Colonic mucosa (tissue), 4 donors: ENCODE measurements at regions not wholly inside any gene's neighbourhood (a gene's known extent, or its start where the extent isn't known, plus 50 kb on each side); places are given as distances from the start of the nearest gene placed in this dataset.
A peak's percentile ranks its signal among the peaks of the same experiment; 100 is the strongest.

Experiments used
- DNase-seq: peaks from one replicate; pipeline ENCODE4 v3.0.0-alpha.2; 2020
- H3K27ac ChIP-seq: fragments of 200-600 bp; one replicate; pipeline ENCODE4 v1.8.0; 2021
- H3K27me3 ChIP-seq: fragments of 200-600 bp; one replicate; pipeline ENCODE4 v1.8.0; 2021
- H3K36me3 ChIP-seq: fragments of 200-600 bp; one replicate; pipeline ENCODE4 v1.8.0; 2021
- H3K4me1 ChIP-seq: fragments of 200-600 bp; one replicate; pipeline ENCODE4 v1.8.0; 2021; ENCODE audit warnings: mild to moderate bottlenecking
- H3K4me3 ChIP-seq: fragments of 200-600 bp; one replicate; pipeline ENCODE4 v1.8.0; 2021
- H3K9ac ChIP-seq, 2 donors: one replicate each; pipeline ENCODE4 v1.7.0; 2013; ENCODE audit warnings: control low read depth in 2 of 2, low read depth in 2 of 2, low read length in 2 of 2
- H3K9me3 ChIP-seq: fragments of 200-600 bp; one replicate; pipeline ENCODE4 v1.8.0; 2021
- intact Hi-C: fragments of 100-400 bp; cut with DNase I; formaldehyde crosslinking; loops from one replicate; pipeline ENCODE4 v1.14.1; 2022
- TF ChIP-seq, protein P1 (sequence below): fragments of 200-600 bp; IDR thresholded peaks from one replicate; pipeline ENCODE4 v1.8.0; 2022; ENCODE audit warnings: antibody characterized with exemption, mild to moderate bottlenecking
- donor health status: healthy.
- donor health status: DM: no; HTN: no; CAD: no.
- donor health status: DM: no; HTN: no; CAD: no.

DNA sequence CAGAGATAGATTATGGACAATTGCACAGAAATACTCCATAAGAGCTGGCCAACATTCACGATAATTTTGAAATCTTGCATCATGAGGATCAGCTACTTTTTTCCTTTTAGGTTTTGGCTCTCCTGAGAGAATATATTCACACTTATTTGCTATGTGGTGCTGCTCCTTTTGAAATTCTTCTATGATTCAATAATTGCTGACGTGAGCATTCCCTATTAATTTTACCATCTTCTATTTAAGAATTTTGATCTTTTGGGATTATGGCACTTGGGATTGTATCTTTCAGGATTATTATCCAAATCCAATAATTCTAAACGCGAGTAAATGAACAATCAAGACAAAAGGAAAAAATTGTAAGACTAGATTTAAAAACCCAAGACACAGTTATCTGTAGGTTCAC lies 358.8 kb downstream of the ELAVL2 start:
- Histone ChIP-seq H3K9me3 (no peaks in the 10 kb centered on the region), H3K27ac (no peak overlapping the region), H3K4me1 (no peaks in the 10 kb centered on the region), H3K9ac (no peak overlapping the region), H3K4me3 (no peak overlapping the region), H3K36me3 (no peaks in the 10 kb centered on the region), H3K27me3 (no peaks in the 10 kb centered on the region)
- DNase-seq, result no peak
- TF ChIP-seq, protein P1, sequence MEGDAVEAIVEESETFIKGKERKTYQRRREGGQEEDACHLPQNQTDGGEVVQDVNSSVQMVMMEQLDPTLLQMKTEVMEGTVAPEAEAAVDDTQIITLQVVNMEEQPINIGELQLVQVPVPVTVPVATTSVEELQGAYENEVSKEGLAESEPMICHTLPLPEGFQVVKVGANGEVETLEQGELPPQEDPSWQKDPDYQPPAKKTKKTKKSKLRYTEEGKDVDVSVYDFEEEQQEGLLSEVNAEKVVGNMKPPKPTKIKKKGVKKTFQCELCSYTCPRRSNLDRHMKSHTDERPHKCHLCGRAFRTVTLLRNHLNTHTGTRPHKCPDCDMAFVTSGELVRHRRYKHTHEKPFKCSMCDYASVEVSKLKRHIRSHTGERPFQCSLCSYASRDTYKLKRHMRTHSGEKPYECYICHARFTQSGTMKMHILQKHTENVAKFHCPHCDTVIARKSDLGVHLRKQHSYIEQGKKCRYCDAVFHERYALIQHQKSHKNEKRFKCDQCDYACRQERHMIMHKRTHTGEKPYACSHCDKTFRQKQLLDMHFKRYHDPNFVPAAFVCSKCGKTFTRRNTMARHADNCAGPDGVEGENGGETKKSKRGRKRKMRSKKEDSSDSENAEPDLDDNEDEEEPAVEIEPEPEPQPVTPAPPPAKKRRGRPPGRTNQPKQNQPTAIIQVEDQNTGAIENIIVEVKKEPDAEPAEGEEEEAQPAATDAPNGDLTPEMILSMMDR, result no peak
- intact Hi-C loops, result no loop called here

DNA sequence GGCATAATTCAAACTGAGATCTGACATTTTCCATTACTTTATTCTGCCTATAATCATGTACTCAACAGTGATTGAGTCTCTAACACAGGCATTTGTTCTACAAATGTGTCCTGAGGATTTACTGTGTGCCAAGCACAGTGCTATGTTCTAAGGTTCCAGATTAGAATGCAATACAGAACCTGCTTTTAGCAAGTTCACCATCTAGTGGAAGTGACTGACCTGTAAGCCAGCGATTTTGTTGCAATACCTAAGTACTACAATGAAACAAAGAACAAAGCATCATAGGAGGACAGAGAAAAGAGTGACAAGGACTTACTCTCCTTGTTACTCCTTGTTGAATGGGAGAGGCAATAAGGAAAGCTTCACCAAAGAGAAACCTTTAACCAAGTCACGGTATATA lies 348.1 kb downstream of the ELAVL2 start:
- TF ChIP-seq, protein P1, result no peak
- Histone ChIP-seq H3K9me3 (no peaks in the 10 kb centered on the region), H3K27me3 (no peaks in the 10 kb centered on the region), H3K36me3 (no peaks in the 10 kb centered on the region), H3K9ac (no peak overlapping the region), H3K27ac (no peak overlapping the region), H3K4me1 (no peaks in the 10 kb centered on the region), H3K4me3 (no peak overlapping the region)
- intact Hi-C loops, result no loop called here
- no peak for DNase-seq

DNA sequence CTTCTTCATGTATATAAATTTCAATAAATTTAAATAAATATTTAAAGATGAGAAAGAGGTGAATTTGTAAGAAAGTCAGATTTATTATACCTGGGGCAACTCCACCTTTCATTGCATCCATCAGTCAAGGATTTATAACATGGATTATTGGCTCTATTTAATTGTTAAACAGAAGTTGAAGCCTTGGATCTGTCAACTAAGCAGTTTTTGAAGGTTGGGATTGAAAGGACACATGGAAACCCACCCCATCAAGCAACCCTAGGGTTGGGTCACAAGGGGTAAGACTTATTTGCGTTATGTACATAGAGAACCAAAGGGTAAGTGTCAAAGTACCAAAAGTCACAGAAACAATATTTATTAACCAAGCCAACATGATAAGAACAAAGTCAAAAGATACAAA lies 342.5 kb downstream of the ELAVL2 start:
- intact Hi-C loops, result no loop called here
- H3K36me3 ChIP-seq, result no peaks in the 10 kb centered on the region
- H3K4me3 ChIP-seq, result no peak overlapping the region
- no peaks in the 10 kb centered on the region for H3K4me1 ChIP-seq
- TF ChIP-seq, protein P1, result no peak
- no peak for DNase-seq
- no peaks in the 10 kb centered on the region for H3K9me3 ChIP-seq
- H3K9ac ChIP-seq, result no peak overlapping the region
- no peak overlapping the region for H3K27ac ChIP-seq
- H3K27me3 ChIP-seq, result no peaks in the 10 kb centered on the region

DNA sequence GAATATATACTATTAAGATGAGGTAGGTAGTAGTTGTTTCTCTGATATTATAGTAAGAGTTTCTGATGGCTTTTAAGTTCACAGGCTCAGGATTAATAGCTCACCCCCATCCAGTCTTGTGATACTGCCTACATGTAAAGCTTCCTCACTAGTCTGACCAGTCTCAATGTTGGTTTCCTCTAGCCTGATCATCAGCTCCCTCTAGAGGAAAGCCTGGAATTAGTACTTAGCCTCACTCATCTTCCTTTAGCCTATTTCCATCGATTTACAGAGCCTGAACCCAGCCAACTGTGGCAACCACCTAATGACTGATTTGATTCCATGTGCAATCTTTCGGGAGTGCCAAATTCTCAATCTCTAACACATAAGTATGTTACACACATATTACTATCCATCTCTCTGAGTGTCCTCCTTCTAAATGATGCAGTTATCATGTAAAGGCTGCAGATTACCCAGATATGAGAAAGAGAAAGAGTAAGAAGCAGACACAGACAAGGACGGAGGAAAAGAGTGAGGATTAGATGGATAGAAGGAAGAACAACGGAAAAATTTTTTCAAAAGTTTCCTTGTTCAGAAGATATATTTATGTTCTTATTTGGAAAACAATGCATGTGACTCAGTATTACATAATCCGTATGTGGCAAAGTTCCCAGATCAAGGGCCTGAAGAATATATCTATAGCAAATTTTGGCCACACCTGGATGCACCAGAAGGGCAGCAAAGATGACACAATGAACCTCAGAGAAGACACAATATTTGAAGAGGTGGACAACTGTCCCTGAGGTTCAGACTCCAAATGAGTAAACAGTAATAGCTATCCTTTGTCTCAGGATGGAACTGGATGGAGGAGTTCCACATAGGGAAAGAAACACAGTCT lies 333.7 kb downstream of the ELAVL2 start:
- DNase-seq, result peak; percentile 17
- intact Hi-C loops, result loop anchor here (5.0 kb wide), 1 partner anchor 370 kb away; no protein-coding TSS in a partner anchor

DNA sequence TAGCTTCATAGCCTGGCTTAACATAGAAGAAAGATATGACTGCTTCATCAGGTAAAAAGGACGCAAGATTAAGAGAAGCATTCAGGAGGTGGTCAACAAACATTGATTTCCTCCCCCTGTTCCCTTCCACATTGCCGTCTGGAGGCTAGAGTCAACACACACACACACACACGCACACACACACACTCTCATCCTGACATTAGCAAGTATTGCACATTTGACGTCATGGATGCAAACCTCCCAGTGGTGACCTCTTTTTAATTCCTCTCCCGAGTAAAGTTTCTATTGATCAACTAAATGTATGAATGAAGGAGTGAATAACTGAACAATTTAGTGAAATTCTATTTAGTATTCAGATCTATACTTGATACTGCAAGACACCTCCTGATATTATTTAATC lies 332.8 kb downstream of the ELAVL2 start:
- no peaks in the 10 kb centered on the region for H3K4me1 ChIP-seq
- intact Hi-C loops, result loop anchor here (5.0 kb wide), 1 partner anchor 371 kb away; no protein-coding TSS in a partner anchor
- H3K4me3 ChIP-seq, result no peak overlapping the region
- H3K9ac ChIP-seq, result no peak overlapping the region
- no peaks in the 10 kb centered on the region for H3K9me3 ChIP-seq
- H3K27ac ChIP-seq, result no peak overlapping the region
- no peaks in the 10 kb centered on the region for H3K36me3 ChIP-seq
- TF ChIP-seq, protein P1, result no peak
- H3K27me3 ChIP-seq, result no peaks in the 10 kb centered on the region
- DNase-seq, result no peak

More for the DNA sequence above, 333.7 kb downstream of the ELAVL2 start:
- no peaks in the 10 kb centered on the region for H3K4me1 ChIP-seq
- no peak overlapping the region for H3K4me3 ChIP-seq
- TF ChIP-seq, protein P1, result peak; percentile 41
- H3K36me3 ChIP-seq, result no peaks in the 10 kb centered on the region
- H3K9ac ChIP-seq, result no peak overlapping the region
- H3K27me3 ChIP-seq, result no peaks in the 10 kb centered on the region
- H3K27ac ChIP-seq, result no peak overlapping the region
- no peaks in the 10 kb centered on the region for H3K9me3 ChIP-seq
